NCI-H2227 (cell line): ENCODE measurements at regions not wholly inside any gene's neighbourhood (a gene's known extent, or its start where the extent isn't known, plus 50 kb on each side); places are given as distances from the start of the nearest gene placed in this dataset.

Source experiments
- DNase-seq: peaks from one replicate; lab custom pipeline; 2025; ENCODE audit not compliant: unreplicated experiment; lab: John Stamatoyannopoulos, UW

- no peak for DNase-seq
Measured at GRCh38 chr2:139357972-139358371, 577.8 kb upstream of the NXPH2 start.

GRCh38 chr2:139354518-139354917 lies 574.3 kb upstream of the NXPH2 start:
- DNase-seq: no peak

GRCh38 chr2:139353874-139354273 lies 573.7 kb upstream of the NXPH2 start:
- DNase-seq: no peak

DNA sequence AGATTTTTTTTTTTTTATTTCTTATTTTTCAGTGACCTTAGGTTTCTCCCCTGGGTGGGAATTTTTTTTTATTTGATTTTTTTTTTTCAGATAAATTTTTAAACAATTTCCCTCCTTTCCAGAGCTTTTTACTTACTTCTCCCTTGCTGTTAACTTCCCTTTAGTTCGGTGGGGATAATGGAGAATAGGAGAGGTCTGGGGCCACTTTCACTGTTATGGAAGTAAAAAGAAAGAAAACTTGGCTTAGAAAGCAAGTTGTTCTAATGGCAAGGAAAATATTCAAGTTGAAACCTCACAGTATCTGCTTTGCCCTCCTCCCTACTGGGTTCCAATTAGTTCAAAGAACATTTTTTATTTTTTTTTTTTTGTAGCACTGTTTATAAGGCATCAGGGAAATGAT lies 537.1 kb upstream of the NXPH2 start:
- DNase-seq: no peak

- DNase-seq: no peak
Measured at GRCh38 chr2:139314059-139314458, 533.9 kb upstream of the NXPH2 start.

- DNase-seq: no peak
Measured at GRCh38 chr2:139296672-139297209, 516.6 kb upstream of the NXPH2 start.

- DNase-seq: no peak
Measured at GRCh38 chr2:139293992-139294548, 513.9 kb upstream of the NXPH2 start.

DNA sequence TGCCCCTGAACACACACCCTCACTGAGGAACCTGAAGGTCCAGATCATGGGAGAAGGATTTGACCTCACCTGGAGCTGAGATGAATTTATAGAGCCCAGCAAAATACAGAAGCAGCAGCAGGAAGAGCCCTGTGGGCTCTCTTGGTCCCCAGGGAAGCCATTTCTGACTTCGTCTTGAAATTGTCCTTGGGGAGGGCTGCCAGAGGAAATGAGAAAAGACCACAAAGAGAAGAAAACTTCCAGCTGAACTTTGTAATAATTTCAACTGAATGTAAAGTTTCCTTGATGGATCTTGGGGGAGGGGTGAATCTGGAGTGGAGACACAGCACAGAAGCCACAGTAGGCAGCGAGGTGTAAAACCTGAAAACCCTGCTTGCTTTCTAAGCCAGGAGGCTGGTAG lies 500.9 kb upstream of the NXPH2 start:
- DNase-seq: no peak

- DNase-seq: no peak
Measured at GRCh38 chr2:139271879-139272278, 491.7 kb upstream of the NXPH2 start.

DNA sequence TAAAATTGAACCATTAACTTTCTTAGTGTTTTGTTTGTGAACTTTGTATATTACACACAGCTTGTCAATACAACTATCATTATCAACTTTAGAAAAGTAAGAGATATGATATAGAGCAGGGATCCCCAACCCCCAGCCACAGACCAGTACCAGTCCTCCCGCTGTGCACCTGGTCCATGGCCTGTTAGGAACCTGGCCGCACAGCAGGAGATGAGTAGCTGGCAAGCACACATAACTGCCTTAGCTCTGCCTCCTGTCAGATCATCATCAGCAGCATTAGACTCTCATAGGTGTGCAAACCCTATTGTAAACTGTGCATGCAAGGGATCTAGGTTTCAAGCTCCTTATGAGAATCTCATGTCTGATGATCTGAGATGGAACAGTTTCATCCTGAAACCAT lies 491.0 kb upstream of the NXPH2 start:
- DNase-seq: no peak

- no peak for DNase-seq
Measured at GRCh38 chr2:139260052-139260430, 479.9 kb upstream of the NXPH2 start.

DNA sequence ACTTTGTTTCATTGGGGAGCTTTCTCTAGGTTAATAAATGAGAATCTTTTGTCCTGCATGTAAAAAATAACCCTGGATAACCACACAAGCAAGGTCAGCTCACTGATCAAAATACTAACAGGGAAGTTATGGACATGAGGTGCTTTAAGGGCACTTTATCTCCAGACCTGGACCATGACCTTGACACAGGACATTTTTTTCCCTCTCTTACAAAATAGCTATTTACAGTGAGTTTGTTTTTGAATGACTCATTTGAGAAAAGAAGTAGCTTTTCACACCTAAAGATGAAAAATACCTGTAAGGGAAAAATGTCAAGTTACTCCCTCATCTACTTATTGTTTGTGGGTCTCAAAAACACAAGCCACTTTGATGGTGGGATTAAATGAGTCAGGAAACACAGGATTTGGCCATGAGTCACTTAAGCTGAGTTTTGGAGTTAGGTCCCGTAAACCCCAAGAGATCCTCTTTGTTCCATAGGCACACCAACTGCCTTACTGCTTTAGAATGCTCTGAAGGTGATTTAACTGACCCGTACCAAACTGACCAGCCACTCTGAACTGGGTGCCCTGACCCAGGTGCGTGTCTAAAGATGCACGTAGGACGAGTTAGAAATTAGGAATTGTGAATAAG lies 479.3 kb upstream of the NXPH2 start:
- no peak for DNase-seq

DNA sequence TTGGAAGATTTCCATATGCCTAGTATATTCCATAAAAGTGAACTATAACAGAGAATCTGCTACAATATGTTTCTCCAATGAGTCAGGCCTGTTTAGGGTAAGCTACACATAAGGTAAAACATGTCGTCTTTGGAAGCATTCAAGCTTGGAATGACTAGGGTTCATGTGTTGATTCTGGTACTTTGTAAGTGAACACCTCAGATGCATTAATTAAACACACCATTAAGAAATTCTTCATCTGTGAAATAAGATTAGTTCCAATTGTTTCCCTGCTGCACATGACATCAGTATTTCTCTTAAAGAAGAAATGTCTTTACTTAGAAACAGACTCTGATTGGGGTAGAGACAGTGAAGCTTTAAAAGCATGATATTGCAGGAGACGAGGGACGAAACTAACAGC lies 461.1 kb upstream of the NXPH2 start:
- DNase-seq: no peak

GRCh38 chr2:139237023-139237422 lies 456.8 kb upstream of the NXPH2 start:
- no peak for DNase-seq

DNA sequence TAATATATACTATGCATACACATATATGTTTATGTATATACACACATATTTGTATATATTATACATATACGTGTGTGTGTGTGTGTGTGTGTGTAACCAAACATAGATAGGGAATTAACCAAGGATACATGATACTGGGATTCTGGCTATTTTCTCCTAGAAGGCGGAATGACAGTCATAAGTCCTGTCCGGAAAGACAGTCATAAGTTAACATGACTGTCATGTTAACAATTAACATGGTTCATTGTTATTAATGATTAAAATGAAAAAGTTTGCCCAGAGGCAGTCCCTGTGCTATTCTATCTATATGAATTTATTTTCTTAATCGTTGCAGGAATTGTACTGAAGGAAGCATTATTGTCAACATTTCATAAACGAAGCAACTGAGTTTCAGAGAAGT lies 450.7 kb upstream of the NXPH2 start:
- DNase-seq: no peak

- no peak for DNase-seq
Measured at GRCh38 chr2:139228276-139228675, 448.1 kb upstream of the NXPH2 start.

DNA sequence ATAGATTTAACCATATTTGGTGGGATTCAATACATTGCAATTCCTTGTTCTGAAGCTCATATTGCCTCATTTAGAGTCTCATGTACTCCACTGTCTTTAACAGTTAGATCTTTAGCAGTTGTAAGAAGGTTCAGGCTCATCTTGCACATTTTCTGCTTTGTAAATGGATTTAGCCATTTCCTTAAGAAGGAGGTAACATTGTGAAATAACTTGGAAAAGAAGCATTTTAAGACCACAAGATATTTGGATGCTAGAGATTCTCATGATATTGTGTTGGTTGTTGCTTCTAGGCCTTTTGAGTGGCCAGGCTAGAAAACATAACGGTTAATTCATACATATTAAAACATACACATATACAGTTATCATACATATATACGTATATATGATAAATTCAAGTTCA lies 445.8 kb upstream of the NXPH2 start:
- DNase-seq: no peak

- no peak for DNase-seq
Measured at GRCh38 chr2:139218181-139218580, 438.0 kb upstream of the NXPH2 start.

- no peak for DNase-seq
Measured at GRCh38 chr2:139217641-139218040, 437.5 kb upstream of the NXPH2 start.

DNA sequence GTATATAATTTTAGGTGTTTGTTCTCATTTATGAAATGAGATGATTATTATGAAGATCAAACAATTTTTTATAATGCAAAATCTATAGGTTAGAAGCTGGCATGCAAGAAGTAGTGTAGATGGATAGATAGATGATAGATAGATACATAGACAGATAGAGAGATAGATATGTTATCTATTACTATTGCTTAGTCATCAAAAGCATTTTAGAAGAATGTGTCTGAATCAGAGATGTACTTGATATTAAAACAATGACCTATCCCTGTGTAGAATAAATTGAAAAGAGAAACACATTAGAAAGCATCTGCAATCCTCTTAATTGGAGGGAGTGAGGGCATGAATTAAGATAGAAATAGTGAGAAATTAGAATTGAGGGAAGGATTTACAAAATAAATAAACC lies 436.2 kb upstream of the NXPH2 start:
- no peak for DNase-seq

DNA sequence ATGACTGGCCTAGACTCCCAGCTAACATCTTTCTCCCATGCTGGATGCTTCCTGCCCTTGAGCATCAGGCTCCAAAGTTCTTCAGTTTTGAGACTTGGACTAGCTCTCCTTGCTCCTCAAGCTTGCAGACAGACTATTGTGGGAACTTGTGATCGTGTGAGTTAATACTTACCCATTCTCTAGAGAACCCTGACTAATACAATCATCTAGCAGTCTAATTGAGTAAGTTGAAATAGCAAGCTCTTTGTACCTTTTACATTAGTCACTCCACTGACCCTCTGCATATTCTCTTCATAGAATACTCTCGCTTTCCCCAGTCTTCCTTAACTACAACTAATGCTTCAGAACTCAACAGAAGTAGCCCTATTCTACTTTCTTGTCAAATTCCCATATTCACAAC lies 434.6 kb upstream of the NXPH2 start:
- no peak for DNase-seq

- no peak for DNase-seq
Measured at GRCh38 chr2:139209586-139209985, 429.4 kb upstream of the NXPH2 start.

- DNase-seq: no peak
Measured at GRCh38 chr2:139201516-139201915, 421.3 kb upstream of the NXPH2 start.
